Epithelial cell of proximal tubule (primary cell): ENCODE measurements at regions not wholly inside any gene's neighbourhood (a gene's known extent, or its start where the extent isn't known, plus 50 kb on each side); places are given as distances from the start of the nearest gene placed in this dataset.

Experiments
- DNase-seq: peaks from one replicate; pipeline ENCODE4 v3.0.0-alpha.2; 2011; ENCODE audit warnings: low read depth
- H3K4me3 ChIP-seq: 2 replicates; pipeline ENCODE4 v1.5.1; 2011; ENCODE audit warnings: low read depth, mild to moderate bottlenecking, low read length
- CTCF ChIP-seq: conservative IDR thresholded peaks from 2 replicates; pipeline ENCODE4 v1.5.1; 2012; ENCODE audit warnings: low read depth, mild to moderate bottlenecking, low read length

DNA sequence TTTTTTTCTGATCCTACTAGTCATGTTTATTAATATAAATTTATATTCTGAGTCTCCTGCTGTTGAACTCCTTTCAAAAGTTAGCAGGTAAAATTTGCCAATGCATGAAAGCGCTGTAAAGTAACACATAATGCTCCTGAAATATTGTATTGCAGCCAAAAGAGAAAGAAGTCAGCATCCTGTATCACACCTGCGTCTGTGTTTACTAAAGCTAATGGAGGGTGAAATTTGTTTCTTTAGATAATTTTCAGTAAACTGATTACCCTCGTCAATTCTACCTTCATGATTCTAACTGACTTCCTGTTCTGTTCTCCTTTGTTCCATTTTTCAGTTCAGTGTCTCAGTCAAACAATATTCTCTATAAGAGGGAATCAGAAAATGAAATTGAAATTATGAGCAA lies 415.4 kb downstream of the CDH9 start:
- TF ChIP-seq CTCF, result no peak

DNA sequence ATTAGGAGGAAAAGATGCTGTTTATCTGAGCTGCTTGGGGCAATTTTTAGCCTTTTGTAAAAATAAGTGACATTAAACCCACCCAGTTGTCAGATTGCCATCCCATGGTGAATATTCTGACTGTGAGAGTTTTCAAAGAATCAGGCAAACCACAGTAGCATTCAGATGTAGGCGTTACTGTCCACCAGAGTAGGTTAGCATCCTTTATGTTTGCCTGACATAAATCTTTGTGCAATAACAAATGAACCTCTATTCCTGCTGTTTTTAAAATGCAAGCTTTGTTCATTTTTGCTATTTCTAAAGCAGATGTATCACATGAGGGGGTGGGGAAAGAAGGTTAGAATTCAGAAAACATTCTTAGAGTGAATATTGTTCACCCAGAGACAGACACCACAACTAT lies 427.8 kb downstream of the CDH9 start:
- no peak for DNase-seq
- TF ChIP-seq CTCF, result no peak
- no peak overlapping the region for H3K4me3 ChIP-seq

More for the DNA sequence above, 415.4 kb downstream of the CDH9 start:
- H3K4me3 ChIP-seq, result no peak overlapping the region
- DNase-seq, result no peak

GRCh38 chr5:26601563-26601962 lies 436.8 kb downstream of the CDH9 start:
- no peak for TF ChIP-seq CTCF
- H3K4me3 ChIP-seq, result no peak overlapping the region
- no peak for DNase-seq

DNA sequence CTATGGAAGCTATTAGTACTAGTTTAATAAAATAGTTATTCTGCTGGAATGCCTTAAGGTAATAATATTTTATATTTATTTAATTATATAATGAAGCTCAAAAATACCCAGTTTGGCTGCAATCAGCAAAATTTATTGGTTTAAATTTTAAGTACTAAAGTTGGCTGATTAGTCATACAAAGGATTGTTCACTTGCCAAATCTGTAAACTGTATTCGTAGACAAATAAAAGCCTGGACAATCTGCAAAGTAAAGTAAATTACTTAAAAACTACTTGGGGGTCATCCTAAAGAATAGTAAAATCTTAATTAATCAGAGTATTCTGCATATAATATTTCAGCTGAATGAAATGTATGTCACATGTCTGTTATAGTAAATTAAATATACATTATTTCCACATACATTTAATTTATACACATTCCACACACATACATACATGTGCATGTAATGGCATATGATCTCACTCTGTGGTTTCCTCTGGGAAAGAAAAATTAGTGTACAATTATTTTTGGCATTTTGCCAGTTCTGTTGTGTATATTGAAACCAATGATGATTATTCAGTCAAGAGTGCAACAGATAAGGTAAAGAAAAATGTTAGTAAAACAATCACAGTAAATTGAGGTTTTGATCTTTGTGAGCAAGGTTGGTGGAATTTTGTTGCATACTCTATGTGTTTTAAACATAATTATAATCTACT lies 455.9 kb downstream of the CDH9 start:
- TF ChIP-seq CTCF, result no peak
- no peak overlapping the region for H3K4me3 ChIP-seq
- no peak for DNase-seq

DNA sequence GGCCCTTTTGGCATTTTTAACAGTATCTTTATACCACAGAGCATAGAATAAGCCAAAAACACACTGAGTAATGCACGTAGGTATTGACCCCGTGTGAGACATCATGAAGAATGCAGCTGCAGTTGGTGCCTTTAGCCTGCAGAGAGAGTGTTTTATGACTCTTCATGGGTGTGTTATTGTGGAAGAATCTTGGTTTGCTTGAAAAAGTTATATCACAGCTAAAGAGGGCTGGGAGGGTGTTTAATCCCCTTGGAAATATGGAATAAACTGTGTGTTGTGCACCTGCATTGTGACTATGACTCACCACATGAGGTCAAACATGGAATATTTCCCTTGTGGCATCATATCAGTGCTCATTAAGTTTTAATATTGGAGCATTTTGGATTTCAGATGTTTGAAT lies 458.7 kb downstream of the CDH9 start:
- DNase-seq, result no peak
- no peak overlapping the region for H3K4me3 ChIP-seq
- TF ChIP-seq CTCF, result no peak

DNA sequence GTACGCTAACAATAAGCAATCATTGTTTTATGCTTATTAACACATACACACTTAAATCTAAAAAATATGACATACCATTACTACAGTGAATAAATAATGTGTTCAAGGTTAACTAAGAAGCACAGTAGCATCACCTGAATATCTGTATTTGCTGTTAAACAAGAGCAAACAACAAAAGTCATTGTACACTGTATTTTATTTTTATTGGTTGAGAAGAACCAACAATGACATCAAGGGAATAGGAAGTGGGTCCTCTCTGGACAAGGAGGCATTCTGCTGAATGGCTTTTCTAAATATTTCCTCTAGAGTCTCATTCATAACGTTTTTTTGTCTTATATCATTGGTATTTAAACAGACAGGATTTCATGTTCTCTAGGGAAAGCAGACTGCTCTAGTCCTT lies 460.4 kb downstream of the CDH9 start:
- no peak for TF ChIP-seq CTCF
- no peak overlapping the region for H3K4me3 ChIP-seq
- DNase-seq, result no peak

- no peak overlapping the region for H3K4me3 ChIP-seq
- no peak for TF ChIP-seq CTCF
- no peak for DNase-seq
These were observed 465.9 kb downstream of the CDH9 start for GRCh38 chr5:26572480-26572879.
